Fibroblast of skin of scalp (primary cell): ENCODE measurements at regions not wholly inside any gene's neighbourhood (a gene's known extent, or its start where the extent isn't known, plus 50 kb on each side); places are given as distances from the start of the nearest gene placed in this dataset.

Experiments used
- DNase-seq: peaks from one replicate; pipeline ENCODE4 v3.0.0-alpha.2; 2013

DNA sequence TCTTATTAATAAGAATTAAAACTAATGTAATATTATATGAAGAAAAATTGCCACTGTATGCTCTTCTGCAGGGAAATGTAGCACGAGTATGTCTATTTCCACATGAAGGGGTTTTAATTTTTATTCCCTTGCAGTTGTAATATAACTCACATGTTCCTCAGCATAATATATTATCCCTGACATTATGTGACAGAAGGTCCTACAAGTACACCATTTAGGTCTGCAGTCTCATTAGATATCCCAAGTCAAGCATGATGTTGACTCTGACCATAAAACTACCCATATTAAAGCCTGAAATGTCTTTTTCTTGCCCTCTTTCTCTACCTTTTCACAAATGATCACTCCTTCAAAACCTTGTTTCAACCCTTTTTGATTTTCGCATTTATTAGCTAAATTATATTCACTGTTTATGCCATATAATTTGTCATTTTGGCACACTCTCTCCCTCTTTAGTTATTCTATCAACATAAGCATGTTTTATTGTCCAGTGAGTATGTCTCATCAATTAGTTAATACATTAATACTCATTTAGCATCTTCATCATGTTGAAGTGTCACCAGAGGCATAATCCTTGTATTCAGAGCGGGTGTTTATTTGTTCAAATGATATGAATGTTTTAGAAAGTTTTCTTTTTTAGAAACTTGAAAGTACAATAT lies 532.8 kb downstream of the MAT2B start:
- no peak for DNase-seq

DNA sequence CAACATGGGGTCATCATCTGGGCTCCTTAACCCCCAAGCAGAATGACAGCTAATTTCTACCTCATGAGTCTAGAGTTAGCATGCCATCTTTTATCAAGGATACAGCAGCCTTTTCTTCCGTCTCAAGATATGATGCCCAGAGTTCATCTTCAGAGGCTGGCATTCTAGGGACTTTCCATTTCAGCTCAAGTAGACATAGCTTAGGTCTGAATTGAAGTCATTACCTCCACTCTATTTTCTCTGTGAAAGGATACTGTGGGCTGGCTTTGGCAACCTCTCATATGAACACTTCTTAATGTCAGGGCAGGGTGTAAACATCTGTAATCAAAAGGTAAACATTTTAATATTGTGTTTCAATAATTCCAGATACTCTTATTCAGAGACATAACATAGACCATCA lies 535.7 kb downstream of the MAT2B start:
- DNase-seq = no peak

DNA sequence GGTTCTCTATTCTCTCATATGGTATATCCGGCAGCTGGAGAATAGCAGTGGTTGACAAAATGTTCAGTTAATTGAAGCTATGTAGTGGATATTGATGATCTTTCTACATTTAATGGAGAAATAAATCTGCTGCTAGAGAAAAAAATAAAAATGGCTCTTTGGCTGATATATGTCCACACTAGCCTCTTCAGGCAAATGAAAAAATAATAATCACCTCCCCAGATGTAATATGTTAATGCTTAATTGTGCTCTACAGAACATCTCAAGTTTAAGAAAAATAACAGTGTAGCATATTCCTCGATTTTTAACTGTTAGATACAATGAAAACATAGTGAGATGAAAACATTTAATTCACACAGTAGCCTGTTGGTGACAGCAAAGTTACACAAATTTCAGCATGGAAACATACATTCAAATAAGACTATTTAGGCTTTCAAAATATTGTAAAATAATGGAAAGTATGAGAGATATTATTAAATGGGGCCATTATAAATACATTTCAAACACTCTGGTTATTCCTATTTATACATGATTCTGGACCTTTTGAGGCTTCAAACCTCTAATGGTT lies 543.0 kb downstream of the MAT2B start:
- peak; percentile 43 for DNase-seq

DNA sequence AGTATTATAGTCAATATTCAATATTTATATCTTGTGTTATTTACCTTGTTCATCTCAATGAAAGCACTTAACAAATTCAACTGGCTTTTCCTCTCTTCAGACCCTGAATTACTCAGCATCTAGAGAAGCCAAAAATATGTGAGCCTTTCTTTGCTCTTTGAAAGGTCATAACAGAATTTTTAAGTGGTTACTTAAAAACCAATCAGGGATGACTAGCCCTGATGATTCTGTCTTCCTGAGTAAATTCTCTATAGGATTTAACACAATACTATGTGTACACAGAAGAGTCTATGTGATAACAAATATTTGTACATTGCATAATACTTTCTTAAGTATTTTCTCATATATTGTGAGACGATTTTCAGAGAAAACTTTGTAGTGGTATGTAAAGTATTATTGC lies 546.3 kb downstream of the MAT2B start:
- peak; percentile 29 for DNase-seq

DNA sequence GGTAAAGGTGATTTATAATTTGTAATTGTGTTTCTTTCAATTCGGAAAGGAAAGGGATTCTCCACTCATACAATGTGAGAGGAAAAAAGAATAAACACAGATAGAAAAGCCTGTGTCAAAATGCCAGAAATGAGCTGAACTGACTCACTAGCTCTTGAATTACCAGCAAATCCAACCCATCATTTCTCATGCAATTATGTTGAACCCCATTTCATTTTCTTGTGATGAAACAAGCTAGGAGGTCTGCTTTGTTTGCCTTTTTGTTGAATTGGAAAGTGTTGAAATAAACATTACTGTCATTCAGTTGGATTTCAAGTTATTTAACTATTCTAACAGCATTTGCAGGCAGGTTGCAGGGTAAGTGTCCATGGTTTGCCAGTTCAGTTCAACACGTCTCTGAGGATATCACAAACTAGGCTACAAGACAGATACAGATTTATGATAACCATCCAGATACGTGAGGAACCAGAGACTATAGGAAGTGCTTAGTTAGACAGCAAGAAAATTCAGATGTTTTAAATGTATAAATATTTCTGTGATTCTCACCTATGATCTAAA lies 547.2 kb downstream of the MAT2B start:
- no peak for DNase-seq

DNA sequence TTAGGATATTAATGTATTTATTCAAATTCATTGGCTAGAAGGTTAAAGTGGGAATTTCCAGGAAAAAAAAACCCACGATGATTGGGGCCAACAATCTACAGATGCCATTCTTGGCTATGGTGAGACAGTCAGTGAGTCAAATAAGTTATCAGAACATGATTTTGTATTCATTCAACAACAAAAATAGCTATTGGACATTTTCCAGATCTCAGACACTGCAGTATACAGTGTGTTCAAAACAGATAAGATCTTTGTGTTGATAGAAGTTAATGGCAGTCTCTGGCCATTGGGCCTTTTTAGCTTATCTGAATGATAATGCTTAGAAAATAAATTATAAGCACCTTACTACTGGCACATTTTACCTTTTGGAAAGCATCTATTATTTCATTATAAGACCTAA lies 547.7 kb downstream of the MAT2B start:
- DNase-seq = no peak

DNA sequence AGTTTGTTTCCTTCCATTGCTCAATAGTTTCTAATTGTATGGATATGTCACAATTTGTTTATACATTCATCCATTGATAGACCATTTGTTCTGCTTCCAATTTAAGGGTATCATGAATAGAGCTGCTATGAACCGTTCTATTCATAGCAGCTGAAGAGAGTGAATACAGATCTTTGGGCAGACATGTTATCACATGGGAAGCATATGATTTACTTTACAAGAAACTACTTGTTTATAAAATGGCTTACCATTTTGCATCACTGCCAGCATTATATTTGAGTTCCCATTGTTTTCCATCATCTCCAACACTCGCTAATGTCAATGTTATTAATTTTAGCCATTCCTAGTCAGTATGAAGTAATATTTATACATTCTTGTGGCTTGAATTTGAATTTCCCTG lies 549.0 kb downstream of the MAT2B start:
- DNase-seq = no peak

DNA sequence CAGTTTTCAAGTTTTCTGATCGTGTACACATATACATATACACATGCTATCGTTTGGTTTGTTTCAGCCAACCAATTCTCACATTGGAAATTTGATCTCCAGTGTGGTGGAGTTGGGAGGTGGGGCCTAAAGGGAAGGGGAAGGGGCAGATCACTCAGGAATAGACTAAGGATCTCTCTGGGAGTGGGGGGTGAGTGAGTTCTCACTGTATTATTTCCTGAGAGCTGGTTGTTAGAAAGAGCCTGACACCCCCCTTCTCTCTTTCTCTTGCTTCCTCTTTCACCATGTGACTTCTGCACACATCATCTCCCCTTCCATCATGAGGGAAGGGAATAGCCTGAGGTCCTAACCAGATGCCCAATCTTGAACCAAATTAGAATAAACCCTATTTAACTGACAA lies 551.7 kb downstream of the MAT2B start:
- no peak for DNase-seq

DNA sequence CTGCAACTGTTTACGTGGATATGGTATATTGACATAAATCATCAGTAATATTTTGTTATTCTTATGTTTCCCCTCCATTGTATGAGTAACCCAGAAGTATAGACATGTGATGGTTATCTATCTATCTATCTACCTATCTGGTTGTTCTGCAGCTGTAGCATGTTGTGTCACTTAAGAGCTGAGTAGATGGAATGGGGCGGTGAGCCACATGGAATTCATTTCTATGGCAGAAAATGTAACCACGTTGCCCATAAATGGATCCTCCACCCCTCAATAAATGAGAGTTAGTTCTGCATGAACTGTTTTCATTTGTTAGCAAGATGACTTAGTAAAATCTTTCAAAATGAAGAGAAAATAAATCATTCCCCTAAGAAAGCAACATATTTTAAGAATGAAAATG lies 553.2 kb downstream of the MAT2B start:
- peak; percentile 14 for DNase-seq

DNA sequence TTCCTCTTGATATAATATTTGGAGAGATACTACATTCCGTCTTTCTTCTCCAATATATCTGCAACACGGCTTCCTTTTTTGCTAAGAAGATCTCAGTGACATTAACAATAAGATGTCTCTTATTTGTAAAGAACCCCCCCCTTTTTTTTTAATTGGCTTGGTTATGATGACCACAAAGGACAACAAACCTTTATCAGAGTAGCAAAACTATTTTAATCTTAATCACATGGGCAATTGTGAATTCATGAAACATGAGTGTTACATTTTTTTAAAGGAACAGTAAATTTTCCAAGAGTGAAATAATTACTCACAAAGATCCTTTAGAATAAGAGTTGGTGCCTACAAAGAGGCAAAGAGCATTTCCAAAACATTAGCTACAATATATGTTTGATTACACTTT lies 554.1 kb downstream of the MAT2B start:
- no peak for DNase-seq

DNA sequence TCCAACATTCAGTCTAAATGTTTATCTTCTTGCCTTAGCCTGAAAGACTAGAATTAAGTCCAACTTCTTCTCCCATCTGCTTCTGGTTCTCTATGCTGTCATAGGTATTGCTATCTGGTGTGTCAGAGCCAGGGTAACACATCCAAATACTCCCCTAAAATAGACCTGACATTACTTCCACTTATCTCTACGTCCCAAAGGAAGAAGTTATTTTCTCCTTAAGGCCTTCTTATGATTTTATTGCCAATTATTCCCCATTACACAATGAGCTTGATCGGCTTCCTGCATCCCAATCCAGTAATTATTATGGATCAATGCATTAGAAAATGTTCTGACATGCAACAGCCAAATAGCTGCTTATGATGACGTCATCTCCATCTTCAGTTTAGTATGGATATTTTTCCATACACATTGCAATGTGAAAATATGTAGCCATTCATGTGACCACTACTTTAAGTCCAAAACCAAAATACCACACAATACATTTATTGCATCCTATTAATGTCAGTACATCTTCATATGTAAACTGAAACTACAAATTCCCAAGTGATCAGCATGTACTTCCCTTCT lies 555.5 kb downstream of the MAT2B start:
- no peak for DNase-seq

DNA sequence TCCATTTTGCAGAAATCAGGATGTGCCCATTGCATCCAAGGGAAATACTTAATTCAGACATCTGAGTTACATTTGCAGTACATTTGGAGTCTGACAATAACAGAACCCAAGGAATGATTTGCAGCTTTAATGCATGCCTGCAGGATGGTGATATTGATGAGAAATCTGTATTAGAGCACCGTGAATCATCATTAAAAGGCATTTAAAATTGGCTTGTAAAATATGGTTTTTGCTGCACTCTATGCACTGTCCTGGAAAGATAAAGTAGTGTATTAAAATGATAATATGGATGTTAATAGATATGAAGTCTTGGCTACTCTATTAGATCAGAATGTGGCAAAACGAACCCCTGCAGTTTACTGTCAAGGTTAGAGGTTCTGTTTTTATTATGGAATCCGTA lies 556.9 kb downstream of the MAT2B start:
- no peak for DNase-seq

DNA sequence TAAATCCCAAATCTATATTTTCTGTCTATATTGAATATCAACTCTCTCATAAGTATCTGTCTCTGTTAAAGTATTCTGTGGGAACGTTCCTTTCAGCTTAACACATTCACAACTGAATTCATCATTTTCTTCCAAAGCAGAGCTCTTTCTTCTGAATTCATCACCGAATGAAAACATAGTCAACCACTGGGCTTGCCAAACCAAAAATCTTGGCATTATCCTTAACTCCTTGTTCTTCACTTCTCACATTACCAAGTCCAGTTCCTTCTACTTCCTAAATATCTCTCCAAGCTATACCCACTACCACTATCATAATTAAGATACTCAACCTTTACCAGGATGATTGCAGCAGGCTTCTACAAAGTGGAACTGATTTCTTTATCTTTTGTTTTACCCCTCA lies 559.8 kb downstream of the MAT2B start:
- no peak for DNase-seq

DNA sequence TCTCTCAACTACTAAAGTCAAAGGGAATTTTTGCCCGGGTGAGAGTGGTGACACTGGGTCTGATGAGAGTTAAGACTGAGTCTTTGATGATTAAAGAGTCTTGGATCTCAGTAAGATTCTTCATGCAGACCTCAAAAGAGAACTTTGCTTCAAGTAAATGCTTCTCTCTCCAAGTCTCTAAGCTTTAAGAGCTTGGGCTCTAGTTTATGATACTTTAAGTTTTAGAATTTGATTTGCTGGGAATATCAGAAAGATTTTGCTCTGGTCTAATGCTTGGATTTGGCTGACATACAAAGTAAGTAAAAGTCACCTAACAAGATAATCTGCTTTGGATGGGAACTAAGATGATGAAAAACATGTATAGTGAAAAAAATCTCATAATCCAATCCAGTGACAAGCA lies 566.3 kb downstream of the MAT2B start:
- DNase-seq = no peak

DNA sequence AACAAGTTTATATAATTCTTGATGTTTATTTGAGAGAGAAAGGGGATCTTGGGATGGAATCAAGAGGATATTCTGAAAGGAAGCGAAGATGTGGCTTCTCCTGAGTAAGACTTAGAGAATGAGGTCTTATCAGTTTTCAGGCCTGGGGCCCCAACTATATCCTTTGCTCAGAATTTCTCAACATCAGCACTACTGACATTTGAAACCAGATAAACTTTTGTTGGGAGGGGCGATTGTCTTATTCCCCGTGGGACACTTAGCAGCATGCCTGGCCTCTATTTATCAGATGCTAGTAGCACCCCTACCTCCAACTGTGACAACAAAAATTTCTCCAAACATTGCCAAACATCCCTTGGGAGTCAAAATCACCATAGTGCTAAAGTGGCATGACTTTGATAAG lies 567.7 kb downstream of the MAT2B start:
- no peak for DNase-seq

DNA sequence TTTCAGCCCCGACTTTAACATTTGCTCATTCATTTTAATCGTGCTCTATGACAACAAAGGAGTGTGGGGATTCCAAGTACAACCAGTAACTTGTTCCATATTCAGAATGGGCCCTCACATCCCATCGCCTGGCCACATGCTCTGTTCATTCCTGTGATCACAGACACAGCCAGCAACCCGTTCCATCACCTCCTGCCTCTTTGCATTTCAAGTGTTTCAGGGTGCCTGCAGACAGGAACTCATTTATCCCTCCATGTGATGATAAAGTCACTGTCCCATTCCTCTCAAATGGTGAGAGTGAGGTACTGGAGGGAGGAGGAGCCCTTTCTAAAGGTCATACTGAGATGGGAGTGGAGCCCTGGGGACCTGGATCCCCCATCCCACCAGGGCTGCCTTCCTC lies 571.1 kb downstream of the MAT2B start:
- DNase-seq = no peak

DNA sequence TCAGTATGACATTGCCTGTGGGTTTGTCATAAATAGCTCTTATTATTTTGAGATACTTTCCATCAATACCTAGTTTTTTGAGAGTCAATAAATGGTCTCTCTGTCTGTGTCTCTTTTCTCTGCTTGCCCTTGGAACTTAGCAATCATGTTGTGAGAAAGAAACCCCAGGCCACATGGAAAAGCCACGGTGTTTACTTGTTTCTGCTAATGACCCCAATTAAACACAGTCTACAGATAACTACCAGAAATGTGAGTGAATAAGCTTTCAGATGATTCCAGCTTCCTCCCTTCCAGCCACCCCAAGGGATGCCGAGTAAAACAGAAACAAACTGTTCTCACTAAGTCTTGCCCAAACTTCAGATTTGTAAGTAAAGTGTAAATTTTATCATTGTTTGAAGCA lies 584.9 kb downstream of the MAT2B start:
- no peak for DNase-seq

DNA sequence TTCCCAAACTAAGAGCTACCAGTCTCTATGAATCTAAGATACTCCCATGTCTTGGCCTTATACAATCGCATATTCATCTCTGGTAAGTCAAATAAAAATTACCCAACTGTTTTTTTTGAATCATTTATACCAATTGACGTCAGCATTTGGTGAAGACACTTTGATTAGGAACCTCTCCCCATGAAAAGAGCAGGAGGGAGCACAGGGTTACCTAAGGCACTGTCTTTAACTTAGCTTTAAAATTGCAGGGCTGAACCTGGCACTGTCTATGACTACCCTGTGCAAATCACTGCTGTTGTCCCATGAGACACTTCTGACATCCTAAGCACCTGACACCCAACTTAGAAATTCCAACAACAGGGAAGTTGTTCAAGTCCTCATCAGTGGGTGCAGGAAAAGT lies 586.4 kb downstream of the MAT2B start:
- no peak for DNase-seq

DNA sequence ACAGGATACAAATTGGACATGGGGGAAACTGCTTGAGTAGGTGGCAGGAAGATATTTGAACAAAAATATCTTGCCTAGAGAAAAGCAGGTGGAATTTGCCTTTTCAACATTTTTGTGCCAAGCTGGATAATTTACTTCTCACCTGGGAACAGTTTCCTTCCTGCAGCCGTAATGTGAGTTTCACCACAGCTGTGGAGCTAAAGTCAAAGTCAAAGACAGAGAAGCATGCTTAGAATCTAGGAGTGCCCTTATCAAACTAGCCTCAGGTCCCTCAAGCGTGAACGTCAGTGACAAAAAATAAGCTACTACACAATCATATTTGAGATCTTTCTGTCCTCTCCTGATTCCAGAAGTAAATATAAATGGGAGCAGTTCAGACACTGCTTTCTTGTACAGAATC lies 588.9 kb downstream of the MAT2B start:
- DNase-seq = no peak

DNA sequence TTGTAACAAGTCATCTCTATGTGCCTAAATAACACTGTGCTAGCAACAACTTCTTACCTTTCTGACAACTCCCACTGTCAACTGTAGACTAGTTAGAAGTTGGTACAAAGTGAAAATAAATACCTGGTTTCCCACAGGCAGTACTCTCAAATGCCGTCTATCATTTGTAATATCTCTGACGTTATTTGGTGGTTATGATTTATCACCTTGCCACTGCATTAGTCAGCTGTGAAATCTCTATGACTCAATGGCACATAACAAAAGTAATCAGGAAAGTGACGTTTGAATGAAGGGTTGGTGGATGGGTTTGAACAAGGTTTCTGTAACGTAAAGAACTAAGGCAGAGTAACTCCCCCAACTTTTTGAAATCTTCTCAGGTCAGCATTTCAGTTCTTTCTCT lies 592.3 kb downstream of the MAT2B start:
- DNase-seq = peak; percentile 26

DNA sequence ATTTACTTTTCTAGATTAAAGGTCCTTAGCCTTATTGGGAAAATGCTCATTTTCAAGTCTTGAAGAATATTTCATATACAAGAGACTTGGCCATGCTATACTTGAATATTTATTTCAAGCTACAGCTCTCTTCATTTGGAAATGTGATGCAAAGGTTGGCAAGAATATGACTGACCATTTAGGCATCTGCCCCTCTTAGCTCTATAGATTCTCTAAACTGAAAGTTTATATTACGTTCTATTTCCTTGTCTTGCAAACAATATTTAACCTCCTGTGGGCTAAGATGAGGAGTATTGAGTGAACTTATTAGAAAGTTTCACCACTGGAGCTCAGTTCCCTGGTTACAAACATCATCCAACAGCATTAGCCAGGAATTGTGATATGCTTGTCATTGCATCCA lies 593.1 kb downstream of the MAT2B start:
- DNase-seq = peak; percentile 28

DNA sequence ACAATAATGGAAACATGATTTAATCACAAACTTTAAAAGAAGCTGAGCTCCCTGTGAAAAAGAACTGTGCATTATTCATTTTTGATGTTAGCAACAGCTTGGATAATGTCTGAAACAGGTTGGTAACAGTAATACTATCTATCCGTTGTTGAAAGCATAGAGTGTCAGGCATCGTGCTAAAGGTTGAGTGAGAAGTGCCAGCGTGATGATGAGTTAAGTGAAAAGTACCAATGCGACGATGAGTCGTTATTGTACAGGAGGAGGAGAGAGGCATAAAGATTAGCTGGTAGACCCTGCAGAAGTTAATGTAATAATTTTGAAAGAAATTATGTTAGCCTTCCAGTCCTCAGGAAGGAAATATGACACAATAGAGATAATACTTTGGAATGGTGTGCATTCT lies 593.6 kb downstream of the MAT2B start:
- no peak for DNase-seq

DNA sequence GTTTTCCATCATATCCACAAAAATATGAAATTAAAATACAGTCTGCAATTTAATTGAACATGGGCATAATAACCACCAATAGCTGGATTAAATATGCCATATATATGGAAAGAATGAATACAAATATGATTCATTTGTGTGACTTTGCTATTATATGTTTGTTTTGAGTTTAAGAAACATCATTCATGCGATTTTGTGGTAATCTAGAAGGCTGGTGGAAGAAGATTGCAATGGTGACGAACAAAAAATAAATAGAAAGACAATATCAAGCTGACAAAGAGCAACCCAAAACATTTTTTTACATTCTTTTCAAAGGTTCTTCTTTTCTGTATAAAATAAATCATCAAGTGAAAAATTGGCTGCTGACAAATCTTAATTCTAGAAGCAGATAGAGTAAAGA lies 610.0 kb downstream of the MAT2B start:
- peak; percentile 27 for DNase-seq

DNA sequence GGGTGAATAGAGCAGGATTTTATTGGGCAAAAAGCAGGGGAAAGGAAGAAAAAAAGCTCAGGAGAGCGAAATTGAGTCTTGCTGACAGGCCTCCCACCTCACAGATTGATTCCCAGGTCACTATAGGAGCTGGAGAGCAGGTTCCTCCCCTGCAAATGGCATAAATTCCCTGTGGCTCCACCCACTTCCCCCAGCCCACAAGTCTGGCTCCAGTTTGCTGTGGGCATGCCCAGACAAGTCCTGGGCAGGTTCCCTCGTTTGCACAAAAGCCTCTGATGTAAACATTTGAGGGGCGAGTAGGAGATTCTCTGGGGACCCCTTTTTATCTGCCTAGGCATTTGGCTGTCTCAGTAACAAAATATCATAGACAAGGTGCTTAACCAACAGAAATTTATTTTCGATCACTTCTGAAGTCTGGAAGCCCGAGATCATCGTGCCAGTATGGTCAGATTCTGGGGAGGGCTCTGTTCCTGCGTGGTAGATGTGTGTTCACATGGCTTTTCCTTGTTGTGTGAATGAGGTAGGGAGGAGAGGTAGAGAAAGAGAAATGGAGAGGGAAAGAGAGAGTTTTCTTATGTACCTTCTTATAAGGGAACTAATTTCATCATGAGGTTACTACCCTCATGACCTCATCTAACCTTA lies 614.5 kb downstream of the MAT2B start:
- peak; percentile 29 for DNase-seq
